Middle frontal gyrus (tissue), 1 donor: ENCODE measurements at regions not wholly inside any gene's neighbourhood (a gene's known extent, or its start where the extent isn't known, plus 50 kb on each side); places are given as distances from the start of the nearest gene placed in this dataset.
"Not testable (repeated sequence)": the region's sequence is repeated elsewhere in the genome, so short reads cannot be mapped to it uniquely, and the experiment has no call there.

Source experiments
- DNase-seq: peaks from one replicate; pipeline ENCODE4 v3.0.0-alpha.2; 2015; ENCODE audit warnings: low spot score; ENCODE audit errors: extremely low spot score

- no peak for DNase-seq
Observed at GRCh38 chr20:53652090-53652858, 58.6 kb upstream of the ZNF217 start.

GRCh38 chr20:53649493-53649892 lies 55.9 kb upstream of the ZNF217 start:
- not testable (repeated sequence) for DNase-seq

- no peak for DNase-seq
Observed at GRCh38 chr20:53647286-53647821, 53.7 kb upstream of the ZNF217 start.

GRCh38 chr20:53646550-53646949 lies 52.9 kb upstream of the ZNF217 start:
- DNase-seq = no peak

- DNase-seq = no peak
Observed at GRCh38 chr20:53645582-53645897, 51.9 kb upstream of the ZNF217 start.

DNA sequence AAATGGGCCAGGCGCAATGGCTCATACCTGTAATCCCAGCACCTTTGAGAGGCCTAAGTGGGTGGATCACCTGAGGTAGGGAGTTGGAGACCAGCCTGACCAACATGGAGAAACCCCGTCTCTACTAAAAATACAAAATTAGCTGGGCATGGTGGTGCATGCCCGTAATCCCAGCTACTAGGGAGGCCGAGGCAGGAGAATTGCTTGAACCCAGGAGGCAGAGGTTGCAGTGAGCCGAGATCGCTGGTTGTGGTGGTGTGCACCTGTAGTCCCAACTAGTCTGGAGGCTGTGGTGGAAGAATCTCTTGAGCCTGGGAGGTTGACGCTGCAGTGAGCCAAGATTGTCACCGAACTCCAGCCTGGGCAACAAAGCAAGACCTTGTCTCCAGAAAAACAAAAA lies 50.5 kb upstream of the ZNF217 start:
- not testable (repeated sequence) for DNase-seq
